HG02623 (cell line): ENCODE measurements at regions not wholly inside any gene's neighbourhood (a gene's known extent, or its start where the extent isn't known, plus 50 kb on each side); places are given as distances from the start of the nearest gene placed in this dataset.

Experiments used
- ATAC-seq: cut with Tn5 transposase; IDR thresholded peaks from one replicate; pipeline ENCODE4 v1.9.1; 2021; ENCODE audit warnings: moderate library complexity; ENCODE audit not compliant: unreplicated experiment

DNA sequence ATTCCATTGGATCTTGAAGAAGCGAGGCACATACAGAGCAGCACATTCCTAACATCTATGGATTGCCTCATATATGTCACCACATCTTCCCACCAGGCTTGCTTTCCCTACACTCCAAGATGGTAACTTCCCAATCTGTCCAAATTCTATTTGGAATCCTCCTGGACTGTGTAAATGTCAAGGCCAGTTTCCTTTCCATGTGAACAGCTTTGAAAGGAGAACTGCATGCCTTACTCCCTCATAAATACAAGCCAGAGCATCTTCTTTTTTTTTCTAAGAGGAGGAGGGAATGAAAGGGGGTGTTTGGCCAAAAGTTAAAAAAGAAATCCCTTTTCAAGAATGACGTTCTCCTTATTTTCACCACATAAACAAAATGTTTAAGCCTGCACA is 103.8 kb upstream of the OSR1 start:
- no peak for ATAC-seq

DNA sequence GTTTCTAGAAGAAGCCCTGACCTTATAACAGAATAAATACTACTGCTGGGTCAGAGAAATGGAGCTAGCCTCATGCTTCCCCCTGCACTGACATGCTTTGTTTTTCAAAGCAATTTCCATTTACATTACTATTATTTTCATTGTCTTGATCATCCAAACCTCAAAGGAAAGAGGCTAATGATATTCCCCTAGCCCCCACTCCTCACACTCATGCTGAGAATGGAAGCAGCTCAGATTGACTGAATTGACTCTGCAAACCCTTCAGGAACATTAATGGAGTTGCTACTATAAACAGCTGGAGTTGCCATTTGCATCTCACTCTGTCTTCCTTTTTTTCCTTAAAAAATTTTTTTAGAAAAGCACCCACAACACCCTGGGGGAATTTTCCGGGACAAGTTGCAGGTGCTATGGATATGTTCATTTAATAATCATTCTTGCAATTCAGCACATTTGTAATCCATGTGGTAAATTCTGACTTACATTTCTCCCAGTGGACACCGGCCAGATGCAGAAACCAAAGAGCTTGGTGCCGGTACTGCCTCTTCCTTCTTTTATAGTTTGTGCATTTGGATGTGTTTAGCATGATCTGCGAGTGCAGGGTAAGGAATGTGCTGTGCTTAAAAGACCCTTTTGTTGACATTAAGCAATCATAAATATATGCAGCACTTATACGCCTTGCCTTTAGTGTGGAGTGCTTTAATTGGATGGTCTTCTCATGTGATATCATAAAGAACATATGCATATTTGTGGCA is 103.3 kb upstream of the OSR1 start:
- ATAC-seq: no peak

DNA sequence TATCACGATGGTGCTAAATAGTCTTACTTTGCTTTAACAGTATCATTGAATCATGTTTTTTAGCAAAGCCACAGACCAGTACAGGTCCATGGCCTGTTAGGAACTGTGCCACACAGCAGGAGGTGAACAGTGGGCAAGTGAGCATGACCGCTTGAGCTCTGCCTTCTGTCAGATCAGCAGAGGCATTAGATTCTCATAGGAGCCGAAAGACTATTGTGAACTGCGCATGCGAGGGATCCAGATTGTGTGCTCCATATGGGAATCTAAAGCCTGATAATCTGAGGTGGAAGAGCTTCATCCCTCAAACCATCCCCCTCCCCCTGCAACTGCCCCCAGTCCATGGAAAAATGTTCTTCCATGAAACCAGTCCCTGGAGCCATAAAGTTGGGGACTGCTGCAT is 102.3 kb upstream of the OSR1 start:
- no peak for ATAC-seq

DNA sequence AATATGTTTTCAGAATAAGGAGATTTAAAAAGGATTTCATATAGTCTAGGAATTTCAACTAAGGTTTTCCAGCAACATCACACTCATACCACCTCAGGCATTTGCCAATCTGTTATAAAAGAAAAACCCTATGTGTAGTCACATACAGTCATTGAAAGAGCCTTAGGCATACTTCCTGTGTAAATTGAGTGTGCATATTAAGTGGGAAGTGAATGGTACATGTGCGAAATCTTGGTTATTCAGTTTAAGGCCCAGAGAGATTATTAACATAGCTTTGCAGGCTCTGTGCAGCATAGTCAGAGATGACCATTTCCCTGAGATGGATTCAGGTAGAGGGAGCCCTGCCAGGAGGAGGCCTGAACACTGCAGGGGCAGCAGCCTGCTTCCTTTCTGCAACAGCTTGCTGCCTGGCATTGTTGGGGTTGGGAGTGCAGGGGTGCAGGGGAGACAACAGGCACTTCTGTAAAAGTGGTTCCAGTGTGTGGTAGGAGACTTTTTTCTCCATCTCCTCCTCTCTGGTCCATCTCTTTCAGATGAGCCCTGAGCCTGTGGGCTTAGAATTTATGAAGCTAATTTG is 100.1 kb upstream of the OSR1 start:
- no peak for ATAC-seq

DNA sequence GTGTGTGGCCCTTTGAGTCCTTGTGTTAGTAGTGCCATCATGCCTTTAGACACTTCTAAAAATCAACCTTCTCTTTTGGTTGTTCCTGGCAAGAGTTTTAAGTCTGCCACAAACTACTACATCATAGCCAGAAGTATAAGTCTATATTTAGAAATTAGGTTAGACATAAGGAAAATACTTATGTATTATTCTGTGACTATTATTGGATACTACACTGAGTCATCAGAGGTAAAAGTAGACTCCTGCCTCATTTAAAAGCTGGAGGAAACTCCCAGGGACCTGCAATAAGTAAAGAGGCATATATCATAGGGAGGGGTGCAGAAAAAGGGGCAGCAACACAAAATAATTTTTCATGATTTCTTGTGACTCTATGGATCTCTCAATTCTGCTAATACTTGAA is 99.4 kb upstream of the OSR1 start:
- ATAC-seq: no peak

DNA sequence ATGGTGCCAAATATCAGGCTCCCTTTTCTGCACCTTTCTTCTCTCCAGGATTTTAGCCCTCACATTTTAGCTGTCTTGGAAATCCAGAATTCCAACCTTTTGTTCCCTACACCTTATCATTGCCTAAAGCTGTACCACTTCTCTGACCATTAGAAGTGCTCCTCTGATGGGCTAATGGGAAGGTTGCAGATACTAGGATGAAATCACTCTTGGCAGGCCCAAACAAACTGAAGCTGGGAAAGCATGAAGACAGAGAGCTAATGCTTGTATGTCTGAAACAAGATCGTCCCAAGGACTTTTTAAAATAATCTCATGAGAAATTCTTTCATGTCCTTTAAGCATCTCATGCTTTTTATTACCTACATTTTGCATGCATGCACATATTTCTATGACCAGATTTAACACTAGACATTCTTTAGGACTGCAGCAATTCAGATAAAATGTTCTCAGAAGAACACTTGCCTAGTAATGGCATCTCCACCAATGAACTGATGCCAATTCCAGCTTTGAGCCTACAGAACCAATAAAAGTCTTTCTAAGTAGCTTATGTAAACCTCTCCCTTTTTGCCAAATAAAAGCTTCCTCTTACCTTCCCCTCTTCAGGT is 98.4 kb upstream of the OSR1 start:
- ATAC-seq: no peak

DNA sequence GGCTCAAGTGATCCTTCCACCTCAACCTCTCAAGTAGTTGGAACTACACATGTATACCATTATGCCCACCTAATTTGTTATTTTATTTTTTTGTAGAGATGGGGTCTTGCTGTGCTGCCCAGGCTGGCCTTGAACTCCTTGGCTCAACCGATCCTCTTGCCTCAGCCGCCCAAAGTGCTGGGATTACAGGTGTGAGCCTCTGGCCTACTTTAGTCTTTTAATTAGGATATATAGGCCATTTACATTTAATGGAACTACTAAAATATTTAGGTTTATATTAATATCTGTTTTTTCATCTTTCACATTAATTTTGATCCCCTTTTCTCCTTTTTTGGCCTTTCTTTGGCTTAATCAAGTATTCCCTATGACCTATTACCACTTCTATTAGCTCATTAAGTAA is 95.7 kb upstream of the OSR1 start:
- ATAC-seq: no peak

DNA sequence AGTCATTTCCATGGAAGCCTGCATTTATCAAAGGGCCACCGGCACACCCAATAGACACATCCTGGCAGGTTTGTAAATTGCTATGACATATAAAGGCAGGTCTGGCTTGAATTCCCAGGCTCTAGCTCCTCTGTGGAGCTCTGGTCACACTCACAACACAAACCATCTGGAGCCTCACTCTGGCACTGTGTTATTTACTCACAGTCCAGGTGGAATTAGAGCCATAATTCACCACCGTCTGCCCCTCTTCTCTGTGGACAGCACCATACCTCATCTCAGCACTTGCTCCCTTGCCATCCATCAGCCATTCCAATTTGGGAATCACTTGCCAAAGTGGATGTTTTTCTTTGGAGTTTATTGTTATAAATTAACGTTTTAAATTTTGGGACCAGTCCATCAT is 84.3 kb upstream of the OSR1 start:
- no peak for ATAC-seq

DNA sequence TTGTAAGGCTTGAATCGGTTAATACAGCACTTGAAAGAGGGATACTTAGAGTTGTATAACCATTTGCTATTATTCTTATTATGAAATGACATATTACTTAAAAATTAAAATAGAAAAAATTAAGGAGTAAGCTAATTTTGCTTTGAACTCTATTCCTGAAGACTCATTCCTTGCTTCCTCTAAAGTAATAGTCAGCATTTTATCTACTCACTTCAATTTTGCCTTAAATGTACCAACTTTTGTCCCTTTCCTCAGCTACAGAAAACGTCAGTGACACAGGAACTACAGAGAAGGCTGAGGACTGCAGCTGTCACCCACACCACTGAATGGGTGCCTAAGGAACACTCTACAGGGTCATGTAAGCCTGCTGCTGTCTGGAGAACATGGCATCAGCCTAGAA is 80.7 kb upstream of the OSR1 start:
- no peak for ATAC-seq

DNA sequence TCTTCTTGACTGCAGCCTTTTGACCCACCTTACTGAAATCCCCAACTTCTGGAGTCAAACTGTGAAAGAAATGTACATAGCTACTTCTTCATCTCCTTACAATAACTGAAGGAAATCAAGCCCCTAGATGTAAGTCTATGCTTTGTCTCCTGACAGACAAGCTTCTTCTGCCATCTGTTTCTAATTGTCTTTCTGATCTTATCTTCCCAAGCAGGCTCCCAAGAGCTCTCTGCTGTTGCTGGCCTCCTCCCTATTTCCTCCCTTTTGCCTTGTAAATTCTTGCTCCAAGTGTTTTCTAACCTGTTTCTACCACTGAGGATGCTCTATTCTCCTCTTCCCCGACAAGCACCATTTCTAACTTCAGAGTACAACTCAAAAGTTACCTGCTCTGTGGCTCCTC is 77.4 kb upstream of the OSR1 start:
- no peak for ATAC-seq

DNA sequence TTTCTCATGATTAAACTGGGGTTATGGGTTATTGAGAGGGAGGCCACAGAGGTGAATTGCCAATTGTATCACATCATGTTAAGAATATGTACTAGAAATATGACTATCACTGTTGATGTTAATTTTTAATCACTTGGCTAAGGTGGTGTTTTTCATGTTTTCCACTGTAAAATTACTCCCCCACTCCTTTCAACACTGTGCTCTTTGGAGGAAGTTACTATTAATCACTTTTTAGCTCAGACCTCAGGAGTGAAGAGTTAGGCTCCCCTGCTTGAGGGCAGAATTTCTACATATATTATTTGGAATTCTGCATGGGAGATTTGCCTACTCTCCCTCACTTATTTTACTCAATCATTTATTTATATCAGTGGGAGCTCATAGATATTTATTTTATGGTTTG is 76.0 kb upstream of the OSR1 start:
- no peak for ATAC-seq

DNA sequence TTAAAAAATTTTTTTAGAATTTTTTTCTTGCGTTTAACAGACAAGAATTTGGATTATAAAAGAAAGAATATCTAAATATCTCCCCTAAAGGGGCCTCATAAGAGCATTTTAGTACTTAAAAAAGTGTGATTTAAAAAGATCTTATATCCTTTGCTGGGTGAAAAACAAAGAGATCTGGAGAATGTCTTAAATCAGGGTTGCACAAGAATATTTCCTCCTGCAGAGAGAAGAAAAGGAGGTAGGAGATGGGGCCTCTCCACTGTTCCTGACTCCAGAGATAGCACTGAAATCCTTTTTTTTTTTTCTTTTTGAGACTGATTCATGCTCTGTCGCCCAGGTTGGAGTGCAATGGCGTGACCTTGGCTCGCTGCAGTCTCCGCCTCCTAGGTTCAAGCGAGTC is 68.5 kb upstream of the OSR1 start:
- ATAC-seq: no peak

DNA sequence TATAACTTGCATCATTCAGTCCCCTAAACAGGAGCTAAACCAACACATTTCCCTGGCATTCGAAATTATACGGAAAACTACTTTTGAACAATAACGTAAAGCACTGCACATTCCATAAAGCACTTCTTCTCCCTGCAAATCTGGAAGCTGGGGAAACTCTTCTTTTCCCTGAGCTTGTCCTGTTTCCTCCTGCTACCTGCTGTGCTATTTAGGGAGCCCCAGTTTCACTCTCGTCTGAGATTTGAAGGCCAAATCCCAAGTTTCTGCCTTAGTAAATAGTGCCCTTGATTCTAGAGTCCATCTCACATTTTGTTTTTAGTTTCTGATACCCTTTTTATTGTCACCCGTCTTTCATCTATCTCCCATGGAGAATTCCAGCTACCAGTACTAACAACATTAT is 67.7 kb upstream of the OSR1 start:
- no peak for ATAC-seq

DNA sequence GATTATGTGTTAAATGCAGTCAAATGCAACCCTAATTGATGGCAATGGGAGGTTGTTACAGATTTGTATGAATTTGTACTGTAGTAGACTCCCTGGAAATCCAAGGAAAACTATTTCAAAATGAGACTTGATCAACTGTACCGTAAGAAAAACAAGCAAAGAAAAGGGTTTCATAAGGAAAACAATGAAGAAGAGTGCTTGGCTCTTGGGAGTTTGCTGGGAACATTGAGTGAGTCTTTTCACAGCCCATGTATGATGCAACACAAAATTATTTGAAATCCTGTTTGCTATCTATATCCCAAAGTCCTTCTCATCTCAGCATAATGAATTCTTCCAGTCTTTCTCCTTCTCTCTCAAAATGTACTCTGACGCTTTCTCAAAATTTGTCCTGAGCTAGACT is 67.0 kb upstream of the OSR1 start:
- ATAC-seq: no peak

DNA sequence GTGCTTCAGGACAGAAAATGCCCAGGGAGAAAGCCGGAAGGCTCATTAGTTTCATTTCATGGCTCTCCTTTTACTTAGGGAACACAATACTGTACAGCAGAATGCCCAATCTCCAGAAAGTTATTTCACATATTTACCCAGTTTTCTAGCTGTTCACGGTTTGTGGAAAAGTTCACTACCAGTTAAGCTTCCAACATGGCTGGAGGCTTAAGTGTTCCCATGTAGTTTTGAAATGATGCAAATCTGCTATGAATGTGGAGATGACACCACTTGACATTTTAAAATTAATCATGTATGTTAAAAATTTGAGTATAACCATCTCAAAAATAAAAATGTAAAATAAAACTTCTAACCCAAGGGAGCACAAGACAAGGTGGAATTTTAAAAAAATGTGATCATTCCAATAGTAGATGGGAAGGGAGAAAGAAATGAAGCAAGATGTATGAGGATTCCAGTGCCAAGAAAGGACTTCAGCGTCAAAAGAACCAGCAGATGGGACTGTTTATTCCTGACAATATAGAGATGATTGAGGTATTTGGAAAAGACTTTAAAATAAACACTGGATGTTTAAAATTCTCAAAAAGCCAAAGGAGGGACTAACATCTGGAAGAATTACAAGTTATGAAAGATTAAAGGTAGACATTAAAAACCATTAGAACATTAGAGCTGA is 60.9 kb upstream of the OSR1 start:
- ATAC-seq: no peak

DNA sequence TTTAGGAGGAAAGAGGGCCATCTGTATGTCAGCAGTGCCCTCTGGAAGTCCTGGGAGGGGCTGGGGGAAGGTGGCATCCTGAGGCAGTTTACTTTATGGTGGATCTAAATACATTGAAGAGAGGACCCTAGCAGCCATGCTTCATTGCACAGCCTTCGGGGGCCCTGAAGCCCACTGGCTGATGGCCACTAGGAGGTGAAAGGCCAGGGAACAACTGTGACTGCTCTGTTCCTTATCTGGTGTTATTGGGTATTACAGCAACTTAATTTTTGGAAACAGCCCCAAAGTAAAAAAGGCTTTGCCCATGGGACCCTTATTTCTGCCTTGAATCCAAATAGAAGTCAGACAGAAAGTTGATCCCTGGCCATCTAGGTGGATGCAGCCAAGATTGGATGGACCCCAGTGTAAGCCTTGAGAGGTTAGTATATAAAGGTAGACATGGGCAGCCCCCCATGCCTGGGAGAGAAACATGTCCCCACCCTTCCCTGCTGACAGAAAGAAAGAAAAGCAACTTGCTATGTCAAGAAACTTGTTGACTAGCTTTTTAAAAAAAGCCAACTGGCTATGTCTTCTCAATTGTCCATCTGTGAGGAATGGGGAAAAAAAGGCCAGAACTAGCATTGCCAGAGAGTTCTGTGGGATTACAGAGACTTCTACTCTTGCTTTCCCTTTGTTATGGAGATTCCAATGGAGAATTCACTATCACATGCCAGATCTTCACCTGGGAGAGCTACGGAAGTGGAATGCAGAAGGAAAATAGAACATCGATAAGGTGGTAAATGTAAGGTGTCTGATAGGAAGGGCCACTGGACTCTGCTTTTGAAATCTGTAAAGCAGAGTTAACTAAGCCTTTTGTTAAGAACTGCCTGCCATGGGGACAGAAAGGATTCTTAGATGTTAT is 58.6 kb upstream of the OSR1 start:
- ATAC-seq: no peak

DNA sequence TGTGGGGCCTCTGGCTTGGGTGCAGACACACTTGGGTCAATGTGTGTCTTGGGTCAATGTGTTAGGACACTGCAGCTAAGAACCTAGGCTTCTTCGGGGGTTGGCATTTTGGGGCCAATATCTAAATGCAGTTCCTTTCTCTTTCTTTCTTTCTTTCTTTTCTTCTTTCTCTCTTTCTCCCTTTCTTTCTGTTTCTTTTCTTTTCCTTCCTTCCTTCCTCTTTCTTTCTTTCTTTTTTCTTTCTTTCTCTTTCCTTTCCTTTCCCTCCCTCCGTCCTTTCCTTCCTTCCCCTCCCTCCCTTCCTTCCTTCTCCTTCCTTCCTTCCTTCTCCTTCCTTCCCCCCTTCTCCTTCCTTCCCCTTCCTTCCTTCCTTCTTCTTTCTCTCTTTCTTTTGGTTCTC is 57.7 kb upstream of the OSR1 start:
- no peak for ATAC-seq

DNA sequence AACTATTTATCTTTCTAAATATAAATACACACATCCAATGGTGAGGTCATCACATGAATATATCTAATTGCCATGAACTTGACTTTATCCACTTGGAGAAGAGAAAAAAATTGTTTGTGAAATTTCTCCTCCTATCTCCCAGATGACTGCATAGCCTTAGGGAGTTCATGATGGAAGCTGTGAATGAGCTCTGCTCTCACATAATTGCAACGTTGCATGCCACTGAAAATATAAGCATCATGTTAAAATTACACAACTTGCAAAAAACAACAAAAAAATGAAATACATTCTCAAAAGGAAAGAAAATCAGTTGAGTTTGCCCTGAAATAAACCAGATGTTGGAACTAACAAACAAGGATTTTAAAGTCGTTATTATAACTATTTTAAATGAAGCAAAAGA is 50.6 kb upstream of the OSR1 start:
- no peak for ATAC-seq

DNA sequence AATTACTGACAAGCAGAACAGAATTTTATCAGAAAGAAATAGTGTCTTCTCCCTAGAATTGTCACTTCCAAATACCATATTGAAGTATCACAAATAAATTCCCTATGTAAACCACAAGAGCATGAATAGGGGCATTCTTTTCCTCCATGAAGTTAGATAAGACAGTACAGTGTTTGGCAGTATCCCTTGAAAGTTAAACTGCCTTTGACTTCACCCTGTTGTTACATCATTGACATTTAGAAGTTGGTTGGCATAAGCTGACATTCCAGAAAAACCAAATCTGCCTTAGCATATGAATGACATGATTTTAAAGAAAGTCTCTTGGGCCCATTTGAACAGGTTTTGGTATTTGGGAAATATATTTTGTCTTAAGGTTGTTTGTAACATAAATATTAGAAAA is 50.2 kb upstream of the OSR1 start:
- no peak for ATAC-seq
